K562 (cell line): ENCODE measurements at regions not wholly inside any gene's neighbourhood (a gene's known extent, or its start where the extent isn't known, plus 50 kb on each side); places are given as distances from the start of the nearest gene placed in this dataset.

ENCODE experiments used
- ATAC-seq: fragments of 200-7000 bp; cut with Tn5 transposase; 3 replicates; pipeline ENCODE4 v1.9.1; 2020; ENCODE audit warnings: moderate library complexity
- BruUV-seq: library from RNA; stranded (reverse); fragments of 400-500 nt; replicated peaks from 2 replicates; lab custom pipeline; 2021; lab: Mats Ljungman, UMichigan
- CTCF ChIA-PET: fragments of 300-600 bp; formaldehyde crosslinking; extraction: SDS; loops from one replicate; lab custom pipeline; 2021; ENCODE audit warnings: low intra/inter-chr PET ratio; lab: Yijun Ruan, JAX
- POLR2A ChIA-PET: fragments of 300-600, 350-650 bp; sonication (Branson Sonifier 250); formaldehyde crosslinking; extraction: SDS; loops from one replicate; lab custom pipeline; 2021; ENCODE audit warnings: antibody characterized with exemption, inconsistent platforms; lab: Yijun Ruan, JAX
- DNase-seq, 4 experiments: peaks; one replicate each; pipeline versions ENCODE4 v3.0.0 to v3.0.0-alpha.2; 2011 to 2018; ENCODE audit warnings: low spot score in 3 of 4, mixed read lengths in 3 of 4; ENCODE audit errors: extremely low read depth in 1 of 4
- FAIRE-seq: peaks from 2 replicates; lab custom pipeline; 2011; peaks lifted over from hg19 to GRCh38; lab: Jason Lieb, UNC
- H2AFZ ChIP-seq: 2 replicates; pipeline ENCODE4 v1.6.0; 2011; ENCODE audit warnings: low read depth, low read length, control low read depth, inconsistent platforms
- H3K27ac ChIP-seq: fragments of 200-600 bp; 3 replicates; pipeline ENCODE4 v1.8.0; 2011; ENCODE audit warnings: low read depth, mild to moderate bottlenecking, control low read depth, inconsistent platforms, low read length, moderate library complexity, mixed read lengths; ENCODE audit errors: extremely low read depth
- H3K27me3 ChIP-seq, 2 experiments: fragments of 300-600 bp in 1 of 2; 2 replicates in 1 of 2; 3 replicates in 1 of 2; pipeline versions ENCODE4 v1.6.0 to v1.8.0; 2011; ENCODE audit warnings: inconsistent platforms in 2 of 2, low read length in 2 of 2, mild to moderate bottlenecking in 1 of 2, mixed read lengths in 1 of 2, moderate library complexity in 1 of 2; ENCODE audit not compliant: control insufficient read depth in 2 of 2, insufficient read depth in 2 of 2
- H3K36me3 ChIP-seq: fragments of 300-600 bp; 3 replicates; pipeline ENCODE4 v1.8.0; 2011; ENCODE audit warnings: mild to moderate bottlenecking, low read length, inconsistent platforms; ENCODE audit not compliant: control insufficient read depth, insufficient read depth
- H3K4me1 ChIP-seq, 2 experiments: fragments of 200-600 bp in 1 of 2; replicated peaks in 1 of 2; 2 replicates in 1 of 2; 3 replicates in 1 of 2; pipeline versions ENCODE4 v1.5.1 to v1.8.0; 2011; ENCODE audit warnings: inconsistent platforms in 2 of 2, low read length in 2 of 2, mild to moderate bottlenecking in 1 of 2, mixed read lengths in 1 of 2, moderate library complexity in 1 of 2; ENCODE audit not compliant: control insufficient read depth in 2 of 2, insufficient read depth in 2 of 2
- H3K4me2 ChIP-seq: 2 replicates; pipeline ENCODE4 v1.6.1; 2011; ENCODE audit warnings: low read length, control low read depth, inconsistent platforms, mixed read lengths; ENCODE audit not compliant: insufficient read depth
- H3K4me3 ChIP-seq: fragments of 200-600 bp; sonication (generic), shearing (Covaris generic); 2 replicates; pipeline ENCODE4 v1.5.1; 2016; ENCODE audit warnings: control low read depth, inconsistent platforms
- H3K79me2 ChIP-seq: fragments of 200-600 bp; 3 replicates; pipeline ENCODE4 v1.8.0; 2011; ENCODE audit warnings: low read length, inconsistent platforms; ENCODE audit not compliant: control insufficient read depth, insufficient read depth
- H3K9ac ChIP-seq, 2 experiments: 2 replicates each; pipeline versions ENCODE4 v1.6.0 to v1.6.1; 2011; ENCODE audit warnings: low read depth in 2 of 2, low read length in 2 of 2, control low read depth in 1 of 2, inconsistent platforms in 1 of 2, mild to moderate bottlenecking in 1 of 2, mixed read lengths in 1 of 2; ENCODE audit not compliant: insufficient read depth in 1 of 2
- H3K9me1 ChIP-seq: one replicate; pipeline ENCODE4 v1.6.0; 2011; ENCODE audit warnings: inconsistent platforms, mild to moderate bottlenecking, low read length, moderate library complexity; ENCODE audit not compliant: control insufficient read depth, insufficient read depth
- H3K9me3 ChIP-seq: replicated peaks from 2 replicates; pipeline ENCODE4 v1.5.1; 2011; ENCODE audit warnings: low read depth, low read length, inconsistent platforms; ENCODE audit not compliant: control insufficient read depth, insufficient read depth
- H4K20me1 ChIP-seq: replicated peaks from 2 replicates; pipeline ENCODE4 v1.6.1; 2011; ENCODE audit warnings: low read length, inconsistent platforms, mixed read lengths; ENCODE audit not compliant: control insufficient read depth, insufficient read depth
- ID3 ChIP-seq, 2 experiments: fragments of 250-450 bp in 1 of 2; fragments of 450-650 bp in 1 of 2; sonication (Bioruptor Pico) in 1 of 2; IDR thresholded peaks; 2 replicates each; pipeline versions ENCODE4 v1.6.1 to v1.8.0; 2016 to 2021; ENCODE audit warnings: mild to moderate bottlenecking in 2 of 2, moderate library complexity in 2 of 2, missing compliant biosample characterization in 1 of 2, missing genetic modification characterization in 1 of 2
- KLF10 ChIP-seq: fragments of 250-450 bp; sonication (Bioruptor Pico); IDR thresholded peaks from 2 replicates; pipeline ENCODE4 v1.6.1; 2021; ENCODE audit warnings: matching md5 sums
- KLF16 ChIP-seq: IDR thresholded peaks from 2 replicates; pipeline ENCODE4 v1.6.1; 2016; ENCODE audit warnings: antibody characterized with exemption
- NFRKB ChIP-seq: fragments of 450-650 bp; IDR thresholded peaks from 2 replicates; pipeline ENCODE4 v1.6.1; 2016; ENCODE audit warnings: low read depth
- RREB1 ChIP-seq: fragments of 250-450 bp; sonication (Bioruptor Pico); IDR thresholded peaks from 2 replicates; pipeline ENCODE4 v1.4.0; 2020
- ZNF507 ChIP-seq: conservative IDR thresholded peaks from 2 replicates; pipeline ENCODE4 v1.6.1; 2017; ENCODE audit warnings: missing genetic modification characterization, missing compliant biosample characterization
- WGBS: fragments of 100-300 bp; shearing (Covaris generic); methylation state at CpG from one replicate; pipeline ENCODE4 v1.1.6; 2016; ENCODE audit warnings: low coverage, mixed read lengths; ENCODE audit not compliant: insufficient coverage; ENCODE audit errors: missing lambda C conversion rate; 5-methylcytosine and 5-hydroxymethylcytosine counted together
- in situ Hi-C: fragments of 300-500 bp; cut with MboI; formaldehyde crosslinking; loops from 4 replicates; pipeline ENCODE4 v1.15.0; 2018; ENCODE audit warnings: inconsistent platforms, mixed read lengths
- intact Hi-C: fragments of 100-400 bp; cut with micrococcal nuclease; formaldehyde crosslinking; loops from 2 replicates; pipeline ENCODE4 v1.14.2; 2022
- TF ChIP-seq, protein P1 (sequence below): sonication (generic); formaldehyde crosslinking; IDR thresholded peaks from 2 replicates; pipeline ENCODE4 v1.8.1; 2023; ENCODE audit warnings: mild to moderate bottlenecking, missing genetic modification reagents
- TF ChIP-seq, protein P2 (sequence below): fragments of 450-650 bp; IDR thresholded peaks from 2 replicates; pipeline ENCODE4 v1.6.1; 2016; ENCODE audit warnings: missing biosample characterization, missing genetic modification characterization

DNA sequence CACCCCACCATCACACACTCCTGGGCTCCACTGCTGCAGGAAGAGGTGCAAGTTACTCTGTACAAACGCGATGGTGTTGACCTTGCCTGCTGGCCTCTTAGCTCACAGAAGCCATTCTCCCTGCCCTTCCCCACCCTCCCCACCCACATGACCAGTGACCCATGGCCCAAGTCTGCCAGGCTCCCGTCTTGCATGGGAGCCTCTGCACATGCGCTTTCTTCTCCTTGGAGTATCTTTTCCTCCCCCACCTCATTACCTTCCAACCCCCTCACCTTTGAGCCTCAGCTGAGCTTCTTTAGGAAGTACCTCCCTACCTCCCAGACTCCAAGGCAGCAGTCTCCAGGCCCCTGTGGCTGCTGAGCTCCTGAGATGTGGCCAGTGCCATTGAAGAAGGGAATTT, 337.7 kb upstream of the ZNF32 start:
- BruUV-seq: no TSS peak
- Histone ChIP-seq H3K4me1 (peaks cover 3% of the 10 kb centered on the region in 2 experiments; a peak in 2 of 5 replicates), H4K20me1 (no peaks in the 10 kb centered on the region), H3K79me2 (no peaks in the 10 kb centered on the region), H3K36me3 (no peaks in the 10 kb centered on the region), H2AFZ (no peak overlapping the region), H3K27ac (no peak overlapping the region), H3K4me2 (no peak overlapping the region), H3K9me3 (no peaks in the 10 kb centered on the region), H3K9ac (no peak overlapping the region), H3K9me1 (no peaks in the 10 kb centered on the region), H3K4me3 (no peak overlapping the region), H3K27me3 (peaks cover 0 to 13% of the 10 kb centered on the region in 2 experiments; a peak in 2 of 5 replicates)
- intact Hi-C loops (no loop called here), in situ Hi-C loops (no loop called here)
- DNase-seq: no peak
- TF ChIP-seq ZNF507 (tag) (no peak), KLF16 (no peak), ID3 (CRISPR knock-in tag; IDR thresholded peaks at IDR 0.05) (no peak), ID3 (tag; IDR thresholded peaks at IDR 0.05) (no peak), RREB1 (CRISPR knock-in tag) (no peak), KLF10 (CRISPR knock-in tag) (no peak), NFRKB (no peak)
- TF ChIP-seq, protein P1, sequence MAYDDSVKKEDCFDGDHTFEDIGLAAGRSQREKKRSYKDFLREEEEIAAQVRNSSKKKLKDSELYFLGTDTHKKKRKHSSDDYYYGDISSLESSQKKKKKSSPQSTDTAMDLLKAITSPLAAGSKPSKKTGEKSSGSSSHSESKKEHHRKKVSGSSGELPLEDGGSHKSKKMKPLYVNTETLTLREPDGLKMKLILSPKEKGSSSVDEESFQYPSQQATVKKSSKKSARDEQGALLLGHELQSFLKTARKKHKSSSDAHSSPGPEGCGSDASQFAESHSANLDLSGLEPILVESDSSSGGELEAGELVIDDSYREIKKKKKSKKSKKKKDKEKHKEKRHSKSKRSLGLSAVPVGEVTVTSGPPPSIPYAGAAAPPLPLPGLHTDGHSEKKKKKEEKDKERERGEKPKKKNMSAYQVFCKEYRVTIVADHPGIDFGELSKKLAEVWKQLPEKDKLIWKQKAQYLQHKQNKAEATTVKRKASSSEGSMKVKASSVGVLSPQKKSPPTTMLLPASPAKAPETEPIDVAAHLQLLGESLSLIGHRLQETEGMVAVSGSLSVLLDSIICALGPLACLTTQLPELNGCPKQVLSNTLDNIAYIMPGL (CRISPR knock-in tag): no peak
- TF ChIP-seq, protein P2, sequence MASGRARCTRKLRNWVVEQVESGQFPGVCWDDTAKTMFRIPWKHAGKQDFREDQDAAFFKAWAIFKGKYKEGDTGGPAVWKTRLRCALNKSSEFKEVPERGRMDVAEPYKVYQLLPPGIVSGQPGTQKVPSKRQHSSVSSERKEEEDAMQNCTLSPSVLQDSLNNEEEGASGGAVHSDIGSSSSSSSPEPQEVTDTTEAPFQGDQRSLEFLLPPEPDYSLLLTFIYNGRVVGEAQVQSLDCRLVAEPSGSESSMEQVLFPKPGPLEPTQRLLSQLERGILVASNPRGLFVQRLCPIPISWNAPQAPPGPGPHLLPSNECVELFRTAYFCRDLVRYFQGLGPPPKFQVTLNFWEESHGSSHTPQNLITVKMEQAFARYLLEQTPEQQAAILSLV (tag): no peak
- ChIA-PET POLR2A (interaction anchor here (0.6 to 1.2 kb wide), 2 partner anchors 12 to 76 kb away, joined by 3 read pairs; no protein-coding TSS in a partner anchor), CTCF (no interaction called here)
- no peak for FAIRE-seq
- no peak for ATAC-seq
- 2% methylated on average over 4 of the region's 4 CpGs for WGBS
